Activated CD4-positive, alpha-beta T cell treated with anti-CD3 and anti-CD28 coated beads, Interleukin-2, Interleukin-6, amounts not matched to agents 100 ng/mL and 50 ng/mL, durations not matched to agents 16 hours and 8 hours (primary cell): ENCODE measurements at regions not wholly inside any gene's neighbourhood (a gene's known extent, or its start where the extent isn't known, plus 50 kb on each side); places are given as distances from the start of the nearest gene placed in this dataset.
"Not testable (repeated sequence)": the region's sequence is repeated elsewhere in the genome, so short reads cannot be mapped to it uniquely, and the experiment has no call there.

Experiments
- DNase-seq: peaks from one replicate; pipeline ENCODE4 v3.0.0-alpha.2; 2020

- DNase-seq: no peak
Measured at GRCh38 chr2:8251291-8251690, 430.6 kb upstream of the ID2 start.

- no peak for DNase-seq
Measured at GRCh38 chr2:8251856-8252255, 430.0 kb upstream of the ID2 start.

- no peak for DNase-seq
Measured at GRCh38 chr2:8252997-8253694, 428.7 kb upstream of the ID2 start.

GRCh38 chr2:8253781-8254180 lies 428.1 kb upstream of the ID2 start:
- DNase-seq: no peak

GRCh38 chr2:8254214-8254613 lies 427.6 kb upstream of the ID2 start:
- not testable (repeated sequence) for DNase-seq

GRCh38 chr2:8254791-8255447 lies 426.9 kb upstream of the ID2 start:
- no peak for DNase-seq

- DNase-seq: no peak
Measured at GRCh38 chr2:8255448-8255800, 426.4 kb upstream of the ID2 start.

- DNase-seq: no peak
Measured at GRCh38 chr2:8256905-8257304, 425.0 kb upstream of the ID2 start.

GRCh38 chr2:8257502-8257901 lies 424.4 kb upstream of the ID2 start:
- no peak for DNase-seq

- DNase-seq: no peak
Measured at GRCh38 chr2:8258406-8258805, 423.4 kb upstream of the ID2 start.

GRCh38 chr2:8259106-8259840 lies 422.6 kb upstream of the ID2 start:
- no peak for DNase-seq

GRCh38 chr2:8259841-8260178 lies 422.0 kb upstream of the ID2 start:
- DNase-seq: no peak

GRCh38 chr2:8260213-8260612 lies 421.6 kb upstream of the ID2 start:
- DNase-seq: no peak

- DNase-seq: no peak
Measured at GRCh38 chr2:8263901-8264300, 418.0 kb upstream of the ID2 start.

- DNase-seq: no peak
Measured at GRCh38 chr2:8264981-8265380, 416.9 kb upstream of the ID2 start.

- DNase-seq: no peak
Measured at GRCh38 chr2:8265476-8266226, 416.2 kb upstream of the ID2 start.

- DNase-seq: no peak
Measured at GRCh38 chr2:8266563-8266962, 415.3 kb upstream of the ID2 start.

- DNase-seq: no peak
Measured at GRCh38 chr2:8267048-8267447, 414.8 kb upstream of the ID2 start.

- no peak for DNase-seq
Measured at GRCh38 chr2:8267721-8268120, 414.1 kb upstream of the ID2 start.

- no peak for DNase-seq
Measured at GRCh38 chr2:8268172-8268783, 413.6 kb upstream of the ID2 start.

- DNase-seq: no peak
Measured at GRCh38 chr2:8270699-8271098, 411.2 kb upstream of the ID2 start.

GRCh38 chr2:8271461-8271860 lies 410.4 kb upstream of the ID2 start:
- DNase-seq: no peak

GRCh38 chr2:8276026-8276425 lies 405.8 kb upstream of the ID2 start:
- no peak for DNase-seq
